ENCODE measurements at regions not wholly inside any gene's neighbourhood (a gene's known extent, or its start where the extent isn't known, plus 50 kb on each side); places are given as distances from the start of the nearest gene placed in this dataset.
"Not testable (repeated sequence)": the region's sequence is repeated elsewhere in the genome, so short reads cannot be mapped to it uniquely, and the experiment has no call there.

DNA sequence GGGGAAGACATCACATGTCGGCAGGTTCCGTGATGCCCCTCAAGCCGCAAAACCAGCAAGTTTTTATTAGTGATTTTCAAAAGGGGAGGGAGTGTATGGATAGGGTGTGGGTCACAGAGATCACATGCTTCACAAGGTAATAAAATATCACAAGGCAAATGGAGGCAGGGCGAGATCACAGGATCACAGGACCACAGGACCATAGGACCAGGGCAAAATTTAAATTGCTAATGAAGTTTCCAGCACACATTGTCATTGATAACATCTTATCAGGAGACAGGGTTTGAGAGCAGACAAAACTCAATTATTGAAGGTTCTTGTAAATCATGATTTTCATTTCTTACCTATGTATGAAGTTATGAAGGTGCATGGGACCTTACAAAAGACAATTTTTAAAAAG lies 106.5 kb downstream of the DIRAS2 start:
- TF ChIP-seq, protein P1, sequence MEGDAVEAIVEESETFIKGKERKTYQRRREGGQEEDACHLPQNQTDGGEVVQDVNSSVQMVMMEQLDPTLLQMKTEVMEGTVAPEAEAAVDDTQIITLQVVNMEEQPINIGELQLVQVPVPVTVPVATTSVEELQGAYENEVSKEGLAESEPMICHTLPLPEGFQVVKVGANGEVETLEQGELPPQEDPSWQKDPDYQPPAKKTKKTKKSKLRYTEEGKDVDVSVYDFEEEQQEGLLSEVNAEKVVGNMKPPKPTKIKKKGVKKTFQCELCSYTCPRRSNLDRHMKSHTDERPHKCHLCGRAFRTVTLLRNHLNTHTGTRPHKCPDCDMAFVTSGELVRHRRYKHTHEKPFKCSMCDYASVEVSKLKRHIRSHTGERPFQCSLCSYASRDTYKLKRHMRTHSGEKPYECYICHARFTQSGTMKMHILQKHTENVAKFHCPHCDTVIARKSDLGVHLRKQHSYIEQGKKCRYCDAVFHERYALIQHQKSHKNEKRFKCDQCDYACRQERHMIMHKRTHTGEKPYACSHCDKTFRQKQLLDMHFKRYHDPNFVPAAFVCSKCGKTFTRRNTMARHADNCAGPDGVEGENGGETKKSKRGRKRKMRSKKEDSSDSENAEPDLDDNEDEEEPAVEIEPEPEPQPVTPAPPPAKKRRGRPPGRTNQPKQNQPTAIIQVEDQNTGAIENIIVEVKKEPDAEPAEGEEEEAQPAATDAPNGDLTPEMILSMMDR (IDR thresholded peaks at IDR 0.05) = not testable (repeated sequence)
- not testable (repeated sequence) for TF ChIP-seq POLR2A (IDR thresholded peaks at IDR 0.05)
